Gastroesophageal sphincter (tissue), 4 donors: ENCODE measurements at regions not wholly inside any gene's neighbourhood (a gene's known extent, or its start where the extent isn't known, plus 50 kb on each side); places are given as distances from the start of the nearest gene placed in this dataset.

Experiments used
- ATAC-seq: fragments of 150-250 bp; one replicate; pipeline ENCODE4 v1.9.1; 2016; ENCODE audit warnings: mild to moderate bottlenecking, moderate library complexity
- H3K27ac ChIP-seq, 4 donors: fragments of 200-600 bp; sonication (generic) in 3 of 4; 1 replicate in 3 of 4; 2 replicates in 1 of 4; pipeline ENCODE4 v1.5.1; 2016 to 2019
- H3K27me3 ChIP-seq: fragments of 200-600 bp; sonication (generic); one replicate; pipeline ENCODE4 v1.5.1; 2019
- H3K36me3 ChIP-seq, 2 donors: fragments of 200-600 bp; sonication (generic); one replicate each; pipeline ENCODE4 v1.5.1; 2019; ENCODE audit warnings: control low read depth in 1 of 2
- H3K4me1 ChIP-seq, 3 donors: fragments of 200-600 bp; sonication (generic); 1 replicate in 2 of 3; 2 replicates in 1 of 3; pipeline ENCODE4 v1.5.1; 2016 to 2019; ENCODE audit warnings: control low read depth in 2 of 3
- H3K4me3 ChIP-seq, 2 donors: fragments of 200-600 bp; sonication (generic); one replicate each; pipeline ENCODE4 v1.5.1; 2019; ENCODE audit warnings: mild to moderate bottlenecking in 1 of 2, moderate library complexity in 1 of 2
- H3K9me3 ChIP-seq, 3 donors: fragments of 200-600 bp; sonication (generic); one replicate each; pipeline ENCODE4 v1.5.1; 2017 to 2019; ENCODE audit warnings: control low read depth in 2 of 3
- EP300 ChIP-seq: sonication (generic); formaldehyde crosslinking; IDR thresholded peaks from one replicate; pipeline ENCODE4 v1.6.1; 2017; ENCODE audit warnings: antibody characterized with exemption, mild to moderate bottlenecking
- POLR2A ChIP-seq, 2 donors: fragments of 450-650 bp; IDR thresholded peaks; one replicate each; pipeline ENCODE4 v1.6.1; 2017; ENCODE audit warnings: antibody characterized with exemption in 2 of 2, mild to moderate bottlenecking in 2 of 2, moderate library complexity in 1 of 2
- POLR2AphosphoS5 ChIP-seq: sonication (generic); formaldehyde crosslinking; IDR thresholded peaks from one replicate; pipeline ENCODE4 v1.6.1; 2017; ENCODE audit warnings: antibody characterized with exemption
- WGBS, 2 donors: methylation state at CpG; one replicate each; pipeline ENCODE4 v1.1.5; 2018; ENCODE audit warnings: low coverage in 1 of 2; 5-methylcytosine and 5-hydroxymethylcytosine counted together
- TF ChIP-seq, protein P1 (sequence below), 4 experiments: fragments of 200-600 bp in 2 of 4; fragments of 450-650 bp in 2 of 4; sonication (generic) in 1 of 4; IDR thresholded peaks; one replicate each; pipeline ENCODE4 v1.5.1; 2017 to 2019; ENCODE audit warnings: antibody characterized with exemption in 4 of 4, mild to moderate bottlenecking in 2 of 4, moderate library complexity in 2 of 4

DNA sequence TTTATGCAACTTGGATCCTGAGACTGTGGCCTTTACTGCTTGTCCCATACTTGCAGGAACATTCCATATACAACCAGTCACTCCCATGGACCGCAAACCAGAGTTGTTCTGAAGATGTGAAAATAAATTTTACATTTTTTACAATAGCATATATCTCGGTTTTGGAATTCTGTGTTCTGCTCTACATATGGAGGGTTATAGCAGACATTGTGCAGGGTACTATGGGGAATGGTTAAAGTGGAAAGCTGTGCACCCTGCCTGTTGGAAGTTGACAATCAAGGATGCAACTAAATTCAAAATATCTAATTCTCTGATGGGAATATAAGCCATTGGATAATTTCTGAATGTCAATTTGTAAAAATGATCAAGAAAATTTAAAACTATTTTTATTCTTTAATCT is 603.3 kb downstream of the RAB28 start:
- ATAC-seq: no peak
- 90 to 93% methylated on average over 2 of the region's 2 CpGs for WGBS, 2 donors
- Histone ChIP-seq H3K27me3 (no peaks in the 10 kb centered on the region), H3K4me1 (no peaks in the 10 kb centered on the region), H3K27ac (no peak overlapping the region), H3K4me3 (no peak overlapping the region), H3K9me3 (no peaks in the 10 kb centered on the region), H3K36me3 (no peaks in the 10 kb centered on the region)
- no peak for TF ChIP-seq EP300
- no peak for TF ChIP-seq POLR2A (IDR thresholded peaks at IDR 0.05)
- TF ChIP-seq, protein P1, sequence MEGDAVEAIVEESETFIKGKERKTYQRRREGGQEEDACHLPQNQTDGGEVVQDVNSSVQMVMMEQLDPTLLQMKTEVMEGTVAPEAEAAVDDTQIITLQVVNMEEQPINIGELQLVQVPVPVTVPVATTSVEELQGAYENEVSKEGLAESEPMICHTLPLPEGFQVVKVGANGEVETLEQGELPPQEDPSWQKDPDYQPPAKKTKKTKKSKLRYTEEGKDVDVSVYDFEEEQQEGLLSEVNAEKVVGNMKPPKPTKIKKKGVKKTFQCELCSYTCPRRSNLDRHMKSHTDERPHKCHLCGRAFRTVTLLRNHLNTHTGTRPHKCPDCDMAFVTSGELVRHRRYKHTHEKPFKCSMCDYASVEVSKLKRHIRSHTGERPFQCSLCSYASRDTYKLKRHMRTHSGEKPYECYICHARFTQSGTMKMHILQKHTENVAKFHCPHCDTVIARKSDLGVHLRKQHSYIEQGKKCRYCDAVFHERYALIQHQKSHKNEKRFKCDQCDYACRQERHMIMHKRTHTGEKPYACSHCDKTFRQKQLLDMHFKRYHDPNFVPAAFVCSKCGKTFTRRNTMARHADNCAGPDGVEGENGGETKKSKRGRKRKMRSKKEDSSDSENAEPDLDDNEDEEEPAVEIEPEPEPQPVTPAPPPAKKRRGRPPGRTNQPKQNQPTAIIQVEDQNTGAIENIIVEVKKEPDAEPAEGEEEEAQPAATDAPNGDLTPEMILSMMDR (IDR thresholded peaks at IDR 0.05): no peak
- no peak for TF ChIP-seq POLR2AphosphoS5

DNA sequence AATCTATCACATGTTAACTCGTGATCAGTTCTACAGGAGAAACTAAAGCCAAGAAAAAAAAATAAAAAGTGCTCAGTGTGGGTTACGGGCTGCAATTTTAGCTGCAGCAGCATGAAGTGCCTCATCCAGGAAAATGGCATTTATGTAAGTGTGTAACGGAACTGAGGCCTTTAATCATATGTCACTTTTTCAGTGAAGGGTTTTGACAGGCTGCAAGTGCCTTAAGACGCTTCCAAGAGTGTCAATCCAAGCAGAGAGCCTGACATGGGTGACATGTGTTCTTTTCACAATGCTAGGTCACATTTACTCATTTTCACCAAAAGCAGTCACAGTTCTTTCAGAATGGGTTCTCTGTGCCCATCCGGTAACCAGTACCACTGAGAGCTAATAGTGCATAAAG is 604.6 kb downstream of the RAB28 start:
- Histone ChIP-seq H3K9me3 (no peaks in the 10 kb centered on the region), H3K27me3 (no peaks in the 10 kb centered on the region), H3K27ac (no peak overlapping the region), H3K4me1 (no peaks in the 10 kb centered on the region), H3K4me3 (no peak overlapping the region), H3K36me3 (no peaks in the 10 kb centered on the region)
- no peak for TF ChIP-seq POLR2A (IDR thresholded peaks at IDR 0.05)
- ATAC-seq: no peak
- 79 to 96% methylated on average over 3 to 5 of the region's 5 CpGs for WGBS, 2 donors

DNA sequence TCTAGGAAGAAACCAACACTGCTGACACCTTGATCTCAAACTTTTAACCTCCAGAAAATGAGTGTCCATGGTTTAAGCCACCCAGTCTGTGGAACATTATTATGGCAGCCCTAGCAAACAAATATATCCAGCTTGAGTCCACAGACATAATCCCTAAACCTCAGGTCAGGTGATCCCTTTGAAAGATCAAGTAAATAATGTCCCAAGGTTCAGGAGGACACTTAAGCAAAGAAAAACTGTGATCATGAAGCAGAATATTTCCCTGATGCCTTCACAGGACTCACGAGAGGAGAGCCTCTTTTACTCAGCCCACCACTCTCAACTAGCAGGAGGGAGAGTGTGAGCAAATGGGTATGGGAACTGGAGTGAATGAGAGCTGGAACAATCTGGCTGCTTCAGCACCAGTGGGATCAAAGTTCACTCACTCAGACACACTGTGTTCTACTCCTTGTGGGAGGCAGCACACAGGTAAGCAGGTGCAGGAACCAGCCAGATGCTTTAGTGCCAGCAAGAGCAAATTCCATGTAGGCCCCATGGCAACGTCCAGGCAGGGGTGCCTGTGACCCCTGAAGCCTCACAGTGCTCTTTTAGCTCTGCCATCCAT is 608.4 kb downstream of the RAB28 start:
- no peaks in the 10 kb centered on the region for H3K4me1 ChIP-seq
- H3K27me3 ChIP-seq: no peaks in the 10 kb centered on the region
- 79 to 86% methylated on average over 1 to 2 of the region's 2 CpGs for WGBS, 2 donors
- no peaks in the 10 kb centered on the region for H3K36me3 ChIP-seq
- H3K9me3 ChIP-seq: no peaks in the 10 kb centered on the region
- H3K27ac ChIP-seq: no peak overlapping the region
- no peak for TF ChIP-seq POLR2A (IDR thresholded peaks at IDR 0.05)
- TF ChIP-seq, protein P1 (IDR thresholded peaks at IDR 0.05): no peak
- no peak for TF ChIP-seq POLR2AphosphoS5
- no peak for TF ChIP-seq EP300
- H3K4me3 ChIP-seq: no peak overlapping the region
- ATAC-seq: no peak

DNA sequence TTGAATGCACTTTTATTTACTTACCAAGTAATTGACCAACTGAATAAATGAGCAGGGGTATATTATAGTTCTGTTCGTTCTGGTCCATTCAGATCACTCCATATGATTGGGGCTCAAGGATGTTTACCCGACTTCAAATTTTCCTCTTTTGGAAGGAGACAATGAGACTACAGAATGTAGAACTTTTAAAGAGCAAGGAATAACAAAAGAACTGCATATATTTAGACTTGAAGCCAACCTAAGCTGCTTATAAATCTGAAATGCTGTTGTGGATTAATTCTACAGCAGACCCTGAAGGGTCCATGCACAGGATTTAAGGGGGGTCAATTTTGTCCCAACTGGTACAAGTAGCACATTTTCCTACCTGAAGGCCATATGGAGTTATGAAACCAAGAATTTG is 610.8 kb downstream of the RAB28 start:
- no peak for ATAC-seq
- no peak overlapping the region for H3K27ac ChIP-seq
- H3K4me1 ChIP-seq: no peaks in the 10 kb centered on the region
- 76 to 88% methylated on average over 2 of the region's 2 CpGs for WGBS, 2 donors
- peaks cover 0 to 4% (median 0%) of the 10 kb centered on the region in 3 donors for H3K9me3 ChIP-seq
- no peaks in the 10 kb centered on the region for H3K36me3 ChIP-seq
- no peaks in the 10 kb centered on the region for H3K27me3 ChIP-seq
- TF ChIP-seq POLR2A (IDR thresholded peaks at IDR 0.05) (no peak), EP300 (no peak), POLR2AphosphoS5 (no peak)
- TF ChIP-seq, protein P1 (IDR thresholded peaks at IDR 0.05): no peak
- H3K4me3 ChIP-seq: no peak overlapping the region

DNA sequence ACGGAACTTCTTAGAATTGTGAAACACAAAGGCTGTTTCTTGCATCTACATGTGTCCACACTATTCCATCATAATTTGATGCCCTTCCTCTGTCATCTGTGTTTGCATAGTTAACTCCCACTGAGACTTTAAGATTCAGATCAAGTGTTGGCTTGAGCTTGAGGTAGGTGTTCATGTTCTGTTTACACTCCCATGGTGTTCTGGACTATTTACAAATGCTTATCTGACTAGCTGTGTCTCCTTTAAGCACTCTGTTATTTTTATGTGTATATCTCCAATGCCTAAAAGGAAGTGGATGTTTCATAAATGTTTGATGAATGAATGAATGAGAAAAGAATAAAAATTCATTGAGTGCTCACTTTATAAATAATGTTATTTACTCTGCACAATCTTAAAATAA is 622.7 kb downstream of the RAB28 start:
- 88 to 100% methylated on average over 1 of the region's 1 CpG for WGBS, 2 donors
- ATAC-seq: no peak
- H3K4me1 ChIP-seq: no peaks in the 10 kb centered on the region
- no peak overlapping the region for H3K27ac ChIP-seq
- no peaks in the 10 kb centered on the region for H3K9me3 ChIP-seq
- H3K4me3 ChIP-seq: no peak overlapping the region
- TF ChIP-seq, protein P1 (IDR thresholded peaks at IDR 0.05): no peak
- TF ChIP-seq EP300 (no peak), POLR2AphosphoS5 (no peak), POLR2A (IDR thresholded peaks at IDR 0.05) (no peak)
- no peaks in the 10 kb centered on the region for H3K27me3 ChIP-seq
- no peaks in the 10 kb centered on the region for H3K36me3 ChIP-seq
